Activated CD4-positive, alpha-beta memory T cell treated with anti-CD3 and anti-CD28 coated beads, Interleukin-2, amount 10 ng/mL, durations not matched to agents 7 days and 5 days (primary cell): ENCODE measurements at regions not wholly inside any gene's neighbourhood (a gene's known extent, or its start where the extent isn't known, plus 50 kb on each side); places are given as distances from the start of the nearest gene placed in this dataset.

Experiments
- CTCF ChIA-PET: fragments of 350-600 bp; sonication (Branson Sonifier 250); formaldehyde crosslinking; loops from one replicate; lab custom pipeline; 2021; ENCODE audit warnings: antibody characterized with exemption, inconsistent platforms; lab: Charles Lee
- POLR2A ChIA-PET: fragments of 350-600 bp; sonication (Branson Sonifier 250); formaldehyde crosslinking; loops from one replicate; lab custom pipeline; 2021; ENCODE audit warnings: antibody characterized with exemption; lab: Charles Lee
- DNase-seq: peaks from one replicate; pipeline ENCODE4 v3.0.0-alpha.2; 2020
- H3K27ac Mint-ChIP-seq: one replicate; pipeline ENCODE4 v1.8.0; 2021; ENCODE audit warnings: mild to moderate bottlenecking, mixed read lengths
- H3K27me3 Mint-ChIP-seq: one replicate; pipeline ENCODE4 v1.8.0; 2021; ENCODE audit warnings: mixed read lengths
- H3K36me3 Mint-ChIP-seq: one replicate; pipeline ENCODE4 v1.8.0; 2021; ENCODE audit warnings: low read depth, mixed read lengths
- H3K4me1 Mint-ChIP-seq: one replicate; pipeline ENCODE4 v1.8.0; 2021; ENCODE audit warnings: mixed read lengths
- H3K4me3 Mint-ChIP-seq: one replicate; pipeline ENCODE4 v1.8.0; 2021; ENCODE audit warnings: mild to moderate bottlenecking, mixed read lengths
- H3K9me3 Mint-ChIP-seq: one replicate; pipeline ENCODE4 v1.8.0; 2021; ENCODE audit warnings: mixed read lengths

DNA sequence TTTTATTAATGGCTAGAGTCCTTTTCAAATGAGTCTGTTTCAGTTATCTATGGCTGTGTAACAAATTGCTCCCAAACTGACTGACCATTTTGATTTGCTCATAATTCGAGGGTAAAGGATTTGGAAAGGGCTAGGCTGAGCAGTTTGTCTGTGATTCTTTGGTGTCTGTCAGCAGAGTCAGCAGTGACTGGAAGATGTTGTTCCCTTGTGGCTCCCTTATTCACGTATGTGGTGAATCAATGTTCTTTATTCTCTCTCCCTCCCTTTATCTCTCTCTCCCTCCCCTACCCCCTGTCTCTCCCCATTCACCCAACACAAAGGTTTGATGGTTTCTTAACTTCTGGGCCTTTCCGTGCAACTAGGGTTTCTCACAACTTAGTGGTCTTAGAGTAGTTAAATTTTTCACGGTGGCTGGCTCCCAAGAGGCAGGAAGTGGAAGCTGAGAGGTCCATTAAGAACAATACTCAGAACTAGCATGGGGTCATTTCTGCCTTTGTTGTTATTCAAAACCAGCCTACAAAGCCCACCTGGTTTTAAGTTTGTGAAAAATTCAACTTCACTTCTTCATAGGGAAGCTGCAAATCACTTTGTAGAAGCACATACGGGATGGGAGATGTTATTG is 772.5 kb upstream of the SLITRK1 start:
- H3K9me3 Mint-ChIP-seq, result no peaks in the 10 kb centered on the region
- H3K27ac Mint-ChIP-seq, result no peak overlapping the region
- no peaks in the 10 kb centered on the region for H3K4me1 Mint-ChIP-seq
- ChIA-PET POLR2A (no interaction called here), CTCF (no interaction called here)
- no peak for DNase-seq
- no peaks in the 10 kb centered on the region for H3K36me3 Mint-ChIP-seq
- no peak overlapping the region for H3K4me3 Mint-ChIP-seq
- H3K27me3 Mint-ChIP-seq, result no peaks in the 10 kb centered on the region

DNA sequence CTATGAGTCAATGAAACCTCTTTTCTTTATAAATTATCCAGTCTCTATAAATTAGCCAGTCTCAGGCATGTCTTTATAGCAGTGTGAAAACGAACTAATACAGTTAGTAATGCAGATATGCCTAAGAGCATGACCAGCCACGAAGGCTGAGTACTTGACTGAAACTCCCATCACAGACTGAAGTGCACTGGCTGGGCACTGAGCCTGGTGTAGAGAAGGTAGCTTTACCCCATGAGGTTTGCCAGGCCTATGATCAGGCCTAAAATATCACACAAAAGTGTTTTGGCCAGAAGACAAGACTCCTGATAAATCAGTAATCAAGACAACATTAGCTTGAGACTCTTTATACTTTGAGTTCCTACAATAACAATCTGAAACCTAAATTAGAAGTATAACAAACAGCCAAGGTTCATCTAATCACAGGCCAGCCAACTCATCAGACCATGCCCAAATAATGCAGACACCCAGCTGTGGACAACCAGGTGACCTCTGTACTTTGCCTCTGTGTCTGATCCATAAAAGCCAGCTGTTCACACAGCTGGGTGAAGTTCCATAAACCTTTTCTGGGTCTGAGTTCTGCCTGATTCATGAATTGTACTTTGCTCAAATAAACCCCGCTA is 771.8 kb upstream of the SLITRK1 start:
- no peaks in the 10 kb centered on the region for H3K27me3 Mint-ChIP-seq
- H3K4me3 Mint-ChIP-seq, result no peak overlapping the region
- no peaks in the 10 kb centered on the region for H3K9me3 Mint-ChIP-seq
- DNase-seq, result no peak
- H3K4me1 Mint-ChIP-seq, result no peaks in the 10 kb centered on the region
- CTCF ChIA-PET, result no interaction called here
- H3K27ac Mint-ChIP-seq, result no peak overlapping the region
- POLR2A ChIA-PET, result no interaction called here
- no peaks in the 10 kb centered on the region for H3K36me3 Mint-ChIP-seq

- H3K36me3 Mint-ChIP-seq, result no peaks in the 10 kb centered on the region
- H3K27ac Mint-ChIP-seq, result no peak overlapping the region
- no peaks in the 10 kb centered on the region for H3K27me3 Mint-ChIP-seq
- ChIA-PET CTCF (no interaction called here), POLR2A (no interaction called here)
- no peak for DNase-seq
- H3K4me3 Mint-ChIP-seq, result no peak overlapping the region
- no peaks in the 10 kb centered on the region for H3K9me3 Mint-ChIP-seq
- no peaks in the 10 kb centered on the region for H3K4me1 Mint-ChIP-seq
Measured at GRCh38 chr13:84651705-84652104, 769.4 kb upstream of the SLITRK1 start.

GRCh38 chr13:84651288-84651687 is 769.0 kb upstream of the SLITRK1 start:
- Mint-ChIP-seq H3K27ac (no peak overlapping the region), H3K36me3 (no peaks in the 10 kb centered on the region), H3K4me3 (no peak overlapping the region), H3K9me3 (no peaks in the 10 kb centered on the region), H3K27me3 (no peaks in the 10 kb centered on the region), H3K4me1 (no peaks in the 10 kb centered on the region)
- ChIA-PET CTCF (no interaction called here), POLR2A (no interaction called here)
- no peak for DNase-seq

DNA sequence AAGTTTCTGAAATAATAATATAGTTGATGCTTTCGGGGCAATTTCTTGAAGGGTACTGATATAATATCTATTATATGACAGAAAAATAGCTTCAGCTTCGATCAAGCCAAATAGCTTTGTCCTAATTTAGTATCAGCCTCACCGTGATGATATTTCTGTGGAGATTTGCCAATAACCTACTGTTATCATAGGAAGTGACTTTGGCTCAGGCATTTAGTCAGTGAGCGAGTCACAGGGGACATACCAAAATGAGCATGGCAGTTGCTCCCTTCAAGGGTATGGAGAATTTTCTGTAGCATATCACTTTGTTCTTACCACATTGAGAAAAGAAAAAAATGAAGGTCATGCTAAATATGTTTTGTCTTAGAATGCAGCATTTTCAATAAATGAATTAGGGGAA is 767.6 kb upstream of the SLITRK1 start:
- no peaks in the 10 kb centered on the region for H3K36me3 Mint-ChIP-seq
- CTCF ChIA-PET, result no interaction called here
- POLR2A ChIA-PET, result no interaction called here
- H3K4me3 Mint-ChIP-seq, result no peak overlapping the region
- no peaks in the 10 kb centered on the region for H3K9me3 Mint-ChIP-seq
- no peak for DNase-seq
- no peak overlapping the region for H3K27ac Mint-ChIP-seq
- no peaks in the 10 kb centered on the region for H3K4me1 Mint-ChIP-seq
- no peaks in the 10 kb centered on the region for H3K27me3 Mint-ChIP-seq

GRCh38 chr13:84648069-84648640 is 765.9 kb upstream of the SLITRK1 start:
- H3K4me1 Mint-ChIP-seq, result no peaks in the 10 kb centered on the region
- H3K4me3 Mint-ChIP-seq, result no peak overlapping the region
- H3K36me3 Mint-ChIP-seq, result no peaks in the 10 kb centered on the region
- CTCF ChIA-PET, result no interaction called here
- H3K27ac Mint-ChIP-seq, result no peak overlapping the region
- no peaks in the 10 kb centered on the region for H3K27me3 Mint-ChIP-seq
- POLR2A ChIA-PET, result no interaction called here
- DNase-seq, result no peak
- no peaks in the 10 kb centered on the region for H3K9me3 Mint-ChIP-seq

GRCh38 chr13:84646957-84647356 is 764.7 kb upstream of the SLITRK1 start:
- CTCF ChIA-PET, result no interaction called here
- DNase-seq, result no peak
- H3K27me3 Mint-ChIP-seq, result no peaks in the 10 kb centered on the region
- no peaks in the 10 kb centered on the region for H3K9me3 Mint-ChIP-seq
- POLR2A ChIA-PET, result no interaction called here
- H3K36me3 Mint-ChIP-seq, result no peaks in the 10 kb centered on the region
- H3K4me3 Mint-ChIP-seq, result no peak overlapping the region
- H3K27ac Mint-ChIP-seq, result no peak overlapping the region
- H3K4me1 Mint-ChIP-seq, result no peaks in the 10 kb centered on the region

DNA sequence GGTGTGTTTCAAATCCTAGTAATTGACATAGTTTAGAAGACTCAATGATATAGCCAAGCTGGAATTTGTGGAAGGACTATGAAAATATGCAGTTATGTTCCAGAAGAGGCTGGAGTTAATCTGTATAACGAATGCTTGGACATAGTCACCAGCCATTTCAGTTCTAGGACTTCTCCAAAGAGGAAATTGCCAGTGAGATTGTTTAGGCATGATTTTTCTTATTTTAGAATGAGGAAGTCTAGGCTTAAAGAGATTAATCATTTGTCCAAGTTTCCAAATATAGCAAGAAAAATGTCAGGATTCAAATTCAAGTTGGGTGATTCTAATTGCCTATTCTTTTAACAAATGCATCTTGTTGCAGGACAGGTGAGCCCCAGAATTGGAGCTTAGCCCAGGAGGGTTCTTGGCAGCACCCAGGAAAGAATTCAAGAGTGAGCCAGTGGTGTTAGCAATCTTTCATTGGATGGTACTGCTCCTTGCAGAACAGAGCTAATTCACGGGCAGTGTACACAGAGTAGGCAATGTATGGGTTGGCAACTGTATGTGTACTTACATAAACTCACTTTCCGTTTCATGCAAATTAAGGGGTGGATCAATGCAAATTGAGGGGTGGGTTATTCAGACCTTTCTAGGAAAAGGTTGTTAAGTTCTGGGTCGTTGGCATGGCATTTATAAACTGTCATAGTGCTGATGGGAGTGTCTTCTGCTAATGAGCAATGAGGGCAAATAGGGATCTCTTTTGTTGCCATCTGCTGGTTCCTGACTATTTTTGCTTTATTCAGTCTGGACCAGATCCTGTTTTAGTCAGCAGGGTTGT is 763.1 kb upstream of the SLITRK1 start:
- no peaks in the 10 kb centered on the region for H3K36me3 Mint-ChIP-seq
- no peak overlapping the region for H3K27ac Mint-ChIP-seq
- H3K27me3 Mint-ChIP-seq, result no peaks in the 10 kb centered on the region

GRCh38 chr13:84641491-84641890 is 759.2 kb upstream of the SLITRK1 start:
- ChIA-PET CTCF (no interaction called here), POLR2A (no interaction called here)
- H3K27ac Mint-ChIP-seq, result no peak overlapping the region
- no peaks in the 10 kb centered on the region for H3K4me1 Mint-ChIP-seq
- no peaks in the 10 kb centered on the region for H3K36me3 Mint-ChIP-seq
- H3K27me3 Mint-ChIP-seq, result no peaks in the 10 kb centered on the region
- no peak overlapping the region for H3K4me3 Mint-ChIP-seq
- no peaks in the 10 kb centered on the region for H3K9me3 Mint-ChIP-seq
- no peak for DNase-seq

More for the DNA sequence above, 763.1 kb upstream of the SLITRK1 start:
- Mint-ChIP-seq H3K4me3 (no peak overlapping the region), H3K9me3 (no peaks in the 10 kb centered on the region), H3K4me1 (no peaks in the 10 kb centered on the region)
- DNase-seq, result no peak
- ChIA-PET CTCF (no interaction called here), POLR2A (no interaction called here)

GRCh38 chr13:84640691-84641090 is 758.4 kb upstream of the SLITRK1 start:
- no peak overlapping the region for H3K4me3 Mint-ChIP-seq
- H3K27ac Mint-ChIP-seq, result no peak overlapping the region
- DNase-seq, result no peak
- H3K36me3 Mint-ChIP-seq, result no peaks in the 10 kb centered on the region
- ChIA-PET CTCF (no interaction called here), POLR2A (no interaction called here)
- H3K27me3 Mint-ChIP-seq, result no peaks in the 10 kb centered on the region
- no peaks in the 10 kb centered on the region for H3K9me3 Mint-ChIP-seq
- no peaks in the 10 kb centered on the region for H3K4me1 Mint-ChIP-seq

DNA sequence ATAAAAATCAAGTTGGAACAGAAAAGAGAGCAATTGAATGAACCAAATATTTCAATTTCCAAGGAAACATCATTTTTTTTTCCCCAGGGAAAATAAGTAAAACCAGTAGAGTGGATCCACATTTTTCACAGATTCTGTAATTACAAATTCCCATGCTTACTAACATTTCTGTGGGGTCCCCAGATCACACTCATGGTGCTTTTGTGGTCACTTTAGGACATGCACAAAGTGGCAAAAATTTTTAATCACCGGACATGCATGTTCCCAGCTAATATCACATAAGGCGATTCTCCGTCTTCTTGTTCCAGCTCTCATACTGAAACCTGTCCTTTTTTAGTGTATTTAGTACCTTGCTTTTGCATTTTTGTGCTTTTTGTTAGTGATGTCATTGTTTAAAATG is 748.2 kb upstream of the SLITRK1 start:
- POLR2A ChIA-PET, result no interaction called here
- DNase-seq, result no peak
- H3K36me3 Mint-ChIP-seq, result no peaks in the 10 kb centered on the region
- H3K4me1 Mint-ChIP-seq, result no peaks in the 10 kb centered on the region
- CTCF ChIA-PET, result no interaction called here
- peaks cover 2% of the 10 kb centered on the region for H3K9me3 Mint-ChIP-seq
- H3K27ac Mint-ChIP-seq, result no peak overlapping the region
- H3K27me3 Mint-ChIP-seq, result no peaks in the 10 kb centered on the region
- no peak overlapping the region for H3K4me3 Mint-ChIP-seq

GRCh38 chr13:84616864-84617263 is 734.6 kb upstream of the SLITRK1 start:
- ChIA-PET POLR2A (no interaction called here), CTCF (no interaction called here)
- no peaks in the 10 kb centered on the region for H3K4me1 Mint-ChIP-seq
- H3K9me3 Mint-ChIP-seq, result no peaks in the 10 kb centered on the region
- H3K4me3 Mint-ChIP-seq, result no peak overlapping the region
- no peak overlapping the region for H3K27ac Mint-ChIP-seq
- no peaks in the 10 kb centered on the region for H3K27me3 Mint-ChIP-seq
- no peaks in the 10 kb centered on the region for H3K36me3 Mint-ChIP-seq
- no peak for DNase-seq

DNA sequence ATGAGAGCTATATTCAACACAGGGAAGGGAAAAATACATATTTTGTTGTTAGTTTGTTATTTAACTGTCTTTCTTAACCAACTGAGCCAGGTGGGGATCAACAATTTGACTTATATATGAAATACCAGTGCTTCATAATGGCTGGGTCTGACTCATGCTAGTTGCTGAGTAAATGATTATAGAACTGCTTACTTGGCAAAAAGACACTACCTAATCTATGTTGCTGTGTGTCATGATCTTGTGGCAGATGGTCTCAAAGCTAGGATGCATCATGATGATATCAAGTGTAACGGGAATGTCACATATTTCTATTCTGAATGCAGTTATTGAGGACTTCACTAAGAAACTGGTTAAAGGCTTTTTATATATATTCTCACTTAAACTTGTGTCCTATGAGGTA is 727.4 kb upstream of the SLITRK1 start:
- ChIA-PET POLR2A (no interaction called here), CTCF (no interaction called here)
- no peak overlapping the region for H3K27ac Mint-ChIP-seq

More for the DNA sequence above, 727.4 kb upstream of the SLITRK1 start:
- no peaks in the 10 kb centered on the region for H3K36me3 Mint-ChIP-seq
- no peaks in the 10 kb centered on the region for H3K27me3 Mint-ChIP-seq
- DNase-seq, result no peak
- H3K4me3 Mint-ChIP-seq, result no peak overlapping the region
- H3K9me3 Mint-ChIP-seq, result peaks cover 2% of the 10 kb centered on the region
- no peaks in the 10 kb centered on the region for H3K4me1 Mint-ChIP-seq
